Panc1 (cell line): ENCODE measurements at regions not wholly inside any gene's neighbourhood (a gene's known extent, or its start where the extent isn't known, plus 50 kb on each side); places are given as distances from the start of the nearest gene placed in this dataset.

Experiments used
- ATAC-seq: fragments of 200-7000 bp; cut with Tn5 transposase; 2 replicates; pipeline ENCODE4 v1.9.1; 2020; ENCODE audit warnings: mild to moderate bottlenecking, moderate library complexity
- BruUV-seq: library from RNA; stranded (reverse); fragments of 400-500 nt; replicated peaks from 2 replicates; lab custom pipeline; 2021; lab: Mats Ljungman, UMichigan
- CTCF ChIA-PET: fragments of 300-600 bp; sonication (Branson Sonifier 250); formaldehyde crosslinking; loops from one replicate; lab custom pipeline; 2022; ENCODE audit warnings: antibody characterized with exemption; lab: Charles Lee
- POLR2A ChIA-PET: fragments of 300-600 bp; sonication (Branson Sonifier 250); formaldehyde crosslinking; loops from one replicate; lab custom pipeline; 2022; ENCODE audit warnings: antibody characterized with exemption; lab: Charles Lee
- DNase-seq: peaks from one replicate; pipeline ENCODE4 v3.0.0-alpha.2; 2010; ENCODE audit warnings: low read depth, low spot score
- H3K27ac ChIP-seq: 2 replicates; pipeline ENCODE4 v1.5.1; 2011; ENCODE audit warnings: mild to moderate bottlenecking, low read length, inconsistent platforms
- H3K27me3 ChIP-seq: fragments of 200-500 bp; sonication (Bioruptor generic); 2 replicates; pipeline ENCODE4 v1.6.0; 2014; ENCODE audit warnings: low read length, inconsistent platforms; ENCODE audit not compliant: control insufficient read depth, insufficient read depth
- H3K36me3 ChIP-seq: fragments of 200-500 bp; sonication (Bioruptor generic); 2 replicates; pipeline ENCODE4 v1.5.1; 2014; ENCODE audit warnings: inconsistent platforms, mild to moderate bottlenecking, low read length, moderate library complexity; ENCODE audit not compliant: control insufficient read depth, insufficient read depth
- H3K4me1 ChIP-seq: 2 replicates; pipeline ENCODE4 v1.5.1; 2011; ENCODE audit warnings: inconsistent platforms, mild to moderate bottlenecking, low read length, moderate library complexity; ENCODE audit not compliant: control insufficient read depth, insufficient read depth
- H3K4me3 ChIP-seq, 2 experiments: 2 replicates each; pipeline ENCODE4 v1.5.1; 2011 to 2012; ENCODE audit warnings: low read depth in 2 of 2, low read length in 2 of 2, mild to moderate bottlenecking in 2 of 2, inconsistent platforms in 1 of 2, moderate library complexity in 1 of 2
- H3K9me3 ChIP-seq: fragments of 200-500 bp; sonication (Bioruptor generic); 2 replicates; pipeline ENCODE4 v1.5.1; 2014; ENCODE audit warnings: low read depth, mild to moderate bottlenecking, inconsistent platforms, low read length, moderate library complexity; ENCODE audit not compliant: control insufficient read depth, insufficient read depth
- POLR2AphosphoS5 ChIP-seq: IDR thresholded peaks from 2 replicates; pipeline ENCODE4 v1.6.1; 2012; ENCODE audit warnings: mild to moderate bottlenecking, low read depth, low read length, moderate library complexity
- SIN3A ChIP-seq: IDR thresholded peaks from 2 replicates; pipeline ENCODE4 v1.6.1; 2012; ENCODE audit warnings: low read depth, mild to moderate bottlenecking, low read length, moderate library complexity, borderline replicate concordance; ENCODE audit not compliant: insufficient read depth
- TCF7L2 ChIP-seq: IDR thresholded peaks from 2 replicates; pipeline ENCODE4 v1.6.1; 2011; ENCODE audit warnings: mild to moderate bottlenecking, low read depth, low read length, inconsistent platforms
- in situ Hi-C: cut with HindIII; loops from 2 replicates; pipeline ENCODE4 v1.10.0; 2016; ENCODE audit warnings: low sequenced_read_pairs, low pct_unique_long_range_greater_than_20kb
- intact Hi-C: fragments of 100-400 bp; cut with micrococcal nuclease; formaldehyde crosslinking; loops from one replicate; pipeline ENCODE4 v1.10.0; 2022; ENCODE audit not compliant: unreplicated experiment
- TF ChIP-seq, protein P1 (sequence below): fragments of 450-650 bp; IDR thresholded peaks from 2 replicates; pipeline ENCODE4 v1.5.1; 2017; ENCODE audit warnings: mild to moderate bottlenecking
- TF ChIP-seq, protein P2 (sequence below), 2 experiments: IDR thresholded peaks; 2 replicates each; pipeline ENCODE4 v1.6.1; 2011 to 2012; ENCODE audit warnings: low read depth in 2 of 2, control low read depth in 1 of 2, low read length in 1 of 2, mild to moderate bottlenecking in 1 of 2, moderate library complexity in 1 of 2; ENCODE audit not compliant: insufficient read depth in 1 of 2

DNA sequence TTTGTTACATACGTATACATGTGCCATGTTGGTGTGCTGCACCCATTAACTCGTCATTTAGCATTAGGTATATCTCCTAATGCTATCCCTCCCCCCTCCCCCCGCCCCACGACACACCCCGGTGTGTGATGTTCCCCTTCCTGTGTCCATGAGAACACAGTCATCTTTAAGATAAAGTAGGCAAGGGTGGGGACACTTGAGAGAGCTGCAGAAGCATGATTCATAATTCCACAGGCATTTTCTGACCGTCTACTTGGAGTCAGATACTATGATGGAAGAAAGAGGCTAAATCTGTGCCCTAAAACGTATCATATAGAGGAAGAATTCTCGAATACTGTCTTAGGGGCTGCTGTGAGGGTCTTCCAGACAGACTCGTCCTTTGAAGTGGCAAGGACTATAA lies 145.9 kb upstream of the VASH1 start:
- BruUV-seq, result no TSS peak
- H3K36me3 ChIP-seq, result no peaks in the 10 kb centered on the region
- peaks cover 8% of the 10 kb centered on the region for H3K27me3 ChIP-seq
- ChIA-PET POLR2A (no interaction called here), CTCF (no interaction called here)
- no peak for ATAC-seq
- no peak for DNase-seq
- intact Hi-C loops (no loop called here), in situ Hi-C loops (no loop called here)
- no peak overlapping the region for H3K27ac ChIP-seq
- no peak overlapping the region for H3K4me3 ChIP-seq
- no peaks in the 10 kb centered on the region for H3K4me1 ChIP-seq
- TF ChIP-seq, protein P1, sequence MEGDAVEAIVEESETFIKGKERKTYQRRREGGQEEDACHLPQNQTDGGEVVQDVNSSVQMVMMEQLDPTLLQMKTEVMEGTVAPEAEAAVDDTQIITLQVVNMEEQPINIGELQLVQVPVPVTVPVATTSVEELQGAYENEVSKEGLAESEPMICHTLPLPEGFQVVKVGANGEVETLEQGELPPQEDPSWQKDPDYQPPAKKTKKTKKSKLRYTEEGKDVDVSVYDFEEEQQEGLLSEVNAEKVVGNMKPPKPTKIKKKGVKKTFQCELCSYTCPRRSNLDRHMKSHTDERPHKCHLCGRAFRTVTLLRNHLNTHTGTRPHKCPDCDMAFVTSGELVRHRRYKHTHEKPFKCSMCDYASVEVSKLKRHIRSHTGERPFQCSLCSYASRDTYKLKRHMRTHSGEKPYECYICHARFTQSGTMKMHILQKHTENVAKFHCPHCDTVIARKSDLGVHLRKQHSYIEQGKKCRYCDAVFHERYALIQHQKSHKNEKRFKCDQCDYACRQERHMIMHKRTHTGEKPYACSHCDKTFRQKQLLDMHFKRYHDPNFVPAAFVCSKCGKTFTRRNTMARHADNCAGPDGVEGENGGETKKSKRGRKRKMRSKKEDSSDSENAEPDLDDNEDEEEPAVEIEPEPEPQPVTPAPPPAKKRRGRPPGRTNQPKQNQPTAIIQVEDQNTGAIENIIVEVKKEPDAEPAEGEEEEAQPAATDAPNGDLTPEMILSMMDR, result no peak
- TF ChIP-seq POLR2AphosphoS5, result no peak
- TF ChIP-seq, protein P2, sequence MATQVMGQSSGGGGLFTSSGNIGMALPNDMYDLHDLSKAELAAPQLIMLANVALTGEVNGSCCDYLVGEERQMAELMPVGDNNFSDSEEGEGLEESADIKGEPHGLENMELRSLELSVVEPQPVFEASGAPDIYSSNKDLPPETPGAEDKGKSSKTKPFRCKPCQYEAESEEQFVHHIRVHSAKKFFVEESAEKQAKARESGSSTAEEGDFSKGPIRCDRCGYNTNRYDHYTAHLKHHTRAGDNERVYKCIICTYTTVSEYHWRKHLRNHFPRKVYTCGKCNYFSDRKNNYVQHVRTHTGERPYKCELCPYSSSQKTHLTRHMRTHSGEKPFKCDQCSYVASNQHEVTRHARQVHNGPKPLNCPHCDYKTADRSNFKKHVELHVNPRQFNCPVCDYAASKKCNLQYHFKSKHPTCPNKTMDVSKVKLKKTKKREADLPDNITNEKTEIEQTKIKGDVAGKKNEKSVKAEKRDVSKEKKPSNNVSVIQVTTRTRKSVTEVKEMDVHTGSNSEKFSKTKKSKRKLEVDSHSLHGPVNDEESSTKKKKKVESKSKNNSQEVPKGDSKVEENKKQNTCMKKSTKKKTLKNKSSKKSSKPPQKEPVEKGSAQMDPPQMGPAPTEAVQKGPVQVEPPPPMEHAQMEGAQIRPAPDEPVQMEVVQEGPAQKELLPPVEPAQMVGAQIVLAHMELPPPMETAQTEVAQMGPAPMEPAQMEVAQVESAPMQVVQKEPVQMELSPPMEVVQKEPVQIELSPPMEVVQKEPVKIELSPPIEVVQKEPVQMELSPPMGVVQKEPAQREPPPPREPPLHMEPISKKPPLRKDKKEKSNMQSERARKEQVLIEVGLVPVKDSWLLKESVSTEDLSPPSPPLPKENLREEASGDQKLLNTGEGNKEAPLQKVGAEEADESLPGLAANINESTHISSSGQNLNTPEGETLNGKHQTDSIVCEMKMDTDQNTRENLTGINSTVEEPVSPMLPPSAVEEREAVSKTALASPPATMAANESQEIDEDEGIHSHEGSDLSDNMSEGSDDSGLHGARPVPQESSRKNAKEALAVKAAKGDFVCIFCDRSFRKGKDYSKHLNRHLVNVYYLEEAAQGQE (IDR thresholded peaks at IDR 0.05; ENCODE audit: insufficient read depth in 1 of 2, low read depth in 2 of 2, low read length in 1 of 2), result no peak
- TF ChIP-seq SIN3A, result no peak
- no peak for TF ChIP-seq TCF7L2
- no peaks in the 10 kb centered on the region; the same call in 1 of the 2 replicates for H3K9me3 ChIP-seq

DNA sequence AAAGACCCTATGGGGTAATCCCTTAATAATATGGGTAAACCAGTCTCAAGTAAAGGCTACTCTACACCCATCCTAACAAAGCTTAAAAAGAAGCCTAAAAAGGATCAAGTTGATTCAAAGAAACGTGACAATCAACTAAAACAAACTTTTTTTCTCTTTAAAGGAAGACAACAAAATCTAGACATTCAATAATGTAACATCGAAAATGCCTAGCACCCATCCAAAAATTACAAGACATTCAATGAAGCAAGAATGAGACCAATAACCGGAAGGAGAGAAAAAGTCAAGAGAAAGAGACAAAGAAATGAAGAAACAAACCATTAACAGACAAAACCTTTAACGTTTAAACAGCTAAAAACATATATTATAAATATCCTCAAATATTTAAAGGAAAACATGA lies 143.8 kb upstream of the VASH1 start:
- DNase-seq (no peak), ATAC-seq (no peak)
- intact Hi-C loops, result no loop called here
- in situ Hi-C loops, result no loop called here
- Histone ChIP-seq H3K27me3 (peaks cover 5% of the 10 kb centered on the region), H3K4me1 (no peaks in the 10 kb centered on the region), H3K27ac (no peak overlapping the region), H3K36me3 (no peaks in the 10 kb centered on the region), H3K4me3 (no peak overlapping the region), H3K9me3 (no peaks in the 10 kb centered on the region; the same call in 1 of the 2 replicates)
- TF ChIP-seq, protein P2 (IDR thresholded peaks at IDR 0.05; ENCODE audit: insufficient read depth in 1 of 2, low read depth in 2 of 2, low read length in 1 of 2), result no peak
- TF ChIP-seq, protein P1, result no peak
- TF ChIP-seq POLR2AphosphoS5, result no peak
- TF ChIP-seq SIN3A, result no peak
- no peak for TF ChIP-seq TCF7L2
- no TSS peak for BruUV-seq
- ChIA-PET POLR2A (no interaction called here), CTCF (no interaction called here)
